ENCODE measurements at regions not wholly inside any gene's neighbourhood (a gene's known extent, or its start where the extent isn't known, plus 50 kb on each side); places are given as distances from the start of the nearest gene placed in this dataset.

DNA sequence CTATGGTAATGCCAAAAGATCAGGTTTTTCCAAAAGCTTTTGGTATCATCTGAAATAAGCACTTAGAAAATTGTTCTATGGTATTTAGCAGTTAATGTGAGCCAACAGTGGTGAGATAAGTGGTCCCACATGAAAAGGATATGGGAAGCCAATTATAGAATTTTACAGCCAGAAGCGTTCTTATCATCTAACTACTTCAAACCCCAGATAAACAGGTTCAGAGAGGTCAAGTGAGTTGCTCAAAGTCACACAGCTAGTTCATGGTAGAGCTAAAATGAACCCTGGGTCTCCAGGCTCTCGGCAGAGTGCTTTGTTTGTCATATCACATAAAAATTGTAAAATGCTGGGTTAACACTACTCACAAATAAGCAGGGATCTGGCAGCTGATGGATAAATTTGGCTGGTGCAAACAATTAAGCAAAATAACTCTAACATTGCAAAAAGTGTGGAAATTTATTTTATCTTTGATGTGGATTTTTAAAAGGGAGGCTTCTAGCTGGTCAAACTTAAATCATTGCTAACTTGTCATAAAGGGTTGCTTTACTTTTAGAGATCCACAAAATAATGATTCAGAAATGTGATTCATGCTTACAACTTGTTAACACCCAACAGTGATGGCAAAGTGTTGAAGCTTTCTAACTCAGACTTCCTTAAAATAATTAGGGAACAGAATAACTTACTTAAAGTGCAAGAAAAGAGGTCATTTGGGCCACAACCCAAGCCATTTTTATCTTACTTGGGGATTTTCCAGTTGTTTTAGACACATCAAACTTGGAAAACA, 202.8 kb upstream of the TBC1D5 start:
- TF ChIP-seq, protein P1, sequence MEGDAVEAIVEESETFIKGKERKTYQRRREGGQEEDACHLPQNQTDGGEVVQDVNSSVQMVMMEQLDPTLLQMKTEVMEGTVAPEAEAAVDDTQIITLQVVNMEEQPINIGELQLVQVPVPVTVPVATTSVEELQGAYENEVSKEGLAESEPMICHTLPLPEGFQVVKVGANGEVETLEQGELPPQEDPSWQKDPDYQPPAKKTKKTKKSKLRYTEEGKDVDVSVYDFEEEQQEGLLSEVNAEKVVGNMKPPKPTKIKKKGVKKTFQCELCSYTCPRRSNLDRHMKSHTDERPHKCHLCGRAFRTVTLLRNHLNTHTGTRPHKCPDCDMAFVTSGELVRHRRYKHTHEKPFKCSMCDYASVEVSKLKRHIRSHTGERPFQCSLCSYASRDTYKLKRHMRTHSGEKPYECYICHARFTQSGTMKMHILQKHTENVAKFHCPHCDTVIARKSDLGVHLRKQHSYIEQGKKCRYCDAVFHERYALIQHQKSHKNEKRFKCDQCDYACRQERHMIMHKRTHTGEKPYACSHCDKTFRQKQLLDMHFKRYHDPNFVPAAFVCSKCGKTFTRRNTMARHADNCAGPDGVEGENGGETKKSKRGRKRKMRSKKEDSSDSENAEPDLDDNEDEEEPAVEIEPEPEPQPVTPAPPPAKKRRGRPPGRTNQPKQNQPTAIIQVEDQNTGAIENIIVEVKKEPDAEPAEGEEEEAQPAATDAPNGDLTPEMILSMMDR (IDR thresholded peaks at IDR 0.05) = no peak
- TF ChIP-seq POLR2A (IDR thresholded peaks at IDR 0.05) (no peak), EP300 (IDR thresholded peaks at IDR 0.05; ENCODE audit: low read depth) (no peak)
